Transverse colon (tissue), 4 donors: ENCODE measurements at regions not wholly inside any gene's neighbourhood (a gene's known extent, or its start where the extent isn't known, plus 50 kb on each side); places are given as distances from the start of the nearest gene placed in this dataset.

Source experiments
- DNase-seq: peaks from one replicate; pipeline ENCODE4 v3.0.0-alpha.2; 2019
- H3K27ac ChIP-seq, 4 donors: fragments of 200-600 bp; sonication (generic); 2 replicates each; pipeline ENCODE4 v1.5.1; 2016 to 2018; ENCODE audit warnings: inconsistent platforms in 4 of 4
- H3K27me3 ChIP-seq: fragments of 200-600 bp; sonication (generic); 2 replicates; pipeline ENCODE4 v1.5.1; 2017; ENCODE audit warnings: inconsistent platforms
- H3K36me3 ChIP-seq, 4 donors: fragments of 200-600 bp; sonication (generic); 2 replicates each; pipeline ENCODE4 v1.5.1; 2017 to 2019; ENCODE audit warnings: inconsistent platforms in 4 of 4
- H3K4me1 ChIP-seq, 4 donors: fragments of 200-600 bp; sonication (generic); 2 replicates each; pipeline ENCODE4 v1.5.1; 2017 to 2020; ENCODE audit warnings: inconsistent platforms in 4 of 4
- H3K4me3 ChIP-seq, 4 donors: fragments of 200-600 bp; sonication (generic); 1 replicate in 1 of 4; 2 replicates in 3 of 4; pipeline versions ENCODE4 v1.5.1 to v1.6.1; 2017 to 2019; ENCODE audit warnings: inconsistent platforms in 4 of 4
- H3K9me3 ChIP-seq, 2 donors: fragments of 200-600 bp; sonication (generic); 2 replicates each; pipeline ENCODE4 v1.5.1; 2017 to 2019; ENCODE audit warnings: inconsistent platforms in 2 of 2
- EP300 ChIP-seq: sonication (generic); formaldehyde crosslinking; IDR thresholded peaks from one replicate; pipeline ENCODE4 v1.6.1; 2017; ENCODE audit warnings: antibody characterized with exemption, low read depth
- POLR2A ChIP-seq: fragments of 450-650 bp; IDR thresholded peaks from one replicate; pipeline ENCODE4 v1.6.1; 2016; ENCODE audit warnings: antibody characterized with exemption, mild to moderate bottlenecking, moderate library complexity
- POLR2AphosphoS5 ChIP-seq, 3 donors: sonication (generic); formaldehyde crosslinking; IDR thresholded peaks; one replicate each; pipeline ENCODE4 v1.6.1; 2016; ENCODE audit warnings: antibody characterized with exemption in 3 of 3
- WGBS, 2 donors: methylation state at CpG; one replicate each; pipeline ENCODE4 v1.1.5; 2018; ENCODE audit warnings: low coverage in 1 of 2; 5-methylcytosine and 5-hydroxymethylcytosine counted together
- in situ Hi-C, 4 donors: fragments of 200-750 bp; cut with MboI; loops; one replicate each; pipeline versions ENCODE4 v1.15.0 to v1.15.1; 2017; ENCODE audit warnings: low sequenced_read_pairs in 3 of 4, low pct_ligation_motif_present in 1 of 4, low pct_unique_long_range_greater_than_20kb in 1 of 4
- intact Hi-C: fragments of 100-400 bp; cut with DNase I; formaldehyde crosslinking; loops from one replicate; pipeline ENCODE4 v1.15.1; 2023; ENCODE audit warnings: low total_unique reads
- TF ChIP-seq, protein P1 (sequence below), 5 experiments: fragments of 200-600 bp in 3 of 5; fragments of 450-650 bp in 2 of 5; sonication (generic) in 3 of 5; IDR thresholded peaks; 1 replicate in 2 of 5; 2 replicates in 3 of 5; pipeline ENCODE4 v1.5.1; 2016 to 2017; ENCODE audit warnings: antibody characterized with exemption in 5 of 5, inconsistent platforms in 3 of 5, mild to moderate bottlenecking in 2 of 5, moderate library complexity in 1 of 5

DNA sequence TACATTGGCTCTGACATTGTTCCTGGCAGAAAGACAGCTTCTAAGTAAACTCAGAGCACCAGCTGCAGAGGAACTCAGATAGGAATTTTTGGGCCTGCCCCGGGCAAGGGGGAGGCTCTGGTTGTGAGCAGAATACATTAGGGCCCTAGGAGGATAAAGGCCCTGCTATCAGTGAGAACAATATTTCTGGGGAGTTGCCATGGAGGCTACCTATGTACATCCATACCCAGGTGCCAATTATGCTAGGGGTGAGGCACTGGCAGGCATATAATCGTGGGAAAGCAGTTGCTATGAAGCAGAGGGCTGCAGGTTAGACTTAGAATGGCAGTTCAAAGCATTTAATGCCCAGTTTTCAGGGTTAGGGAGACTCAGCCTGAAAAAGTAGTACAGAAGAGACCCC, 273.5 kb upstream of the EDA2R start:
- intact Hi-C loops (no loop called here), in situ Hi-C loops (no loop called here)
- WGBS, 2 donors, result 13% methylated on average over 2 of the region's 2 CpGs; no CpG with 5 or more reads in 1 of the 2 donors
- Histone ChIP-seq H3K27ac (no peak overlapping the region), H3K4me1 (no peaks in the 10 kb centered on the region), H3K9me3 (no peaks in the 10 kb centered on the region), H3K36me3 (no peaks in the 10 kb centered on the region), H3K4me3 (no peak overlapping the region), H3K27me3 (no peaks in the 10 kb centered on the region)
- peak; percentile 26 for DNase-seq
- TF ChIP-seq POLR2A (no peak), POLR2AphosphoS5 (IDR thresholded peaks at IDR 0.05) (no peak), EP300 (no peak)
- TF ChIP-seq, protein P1, sequence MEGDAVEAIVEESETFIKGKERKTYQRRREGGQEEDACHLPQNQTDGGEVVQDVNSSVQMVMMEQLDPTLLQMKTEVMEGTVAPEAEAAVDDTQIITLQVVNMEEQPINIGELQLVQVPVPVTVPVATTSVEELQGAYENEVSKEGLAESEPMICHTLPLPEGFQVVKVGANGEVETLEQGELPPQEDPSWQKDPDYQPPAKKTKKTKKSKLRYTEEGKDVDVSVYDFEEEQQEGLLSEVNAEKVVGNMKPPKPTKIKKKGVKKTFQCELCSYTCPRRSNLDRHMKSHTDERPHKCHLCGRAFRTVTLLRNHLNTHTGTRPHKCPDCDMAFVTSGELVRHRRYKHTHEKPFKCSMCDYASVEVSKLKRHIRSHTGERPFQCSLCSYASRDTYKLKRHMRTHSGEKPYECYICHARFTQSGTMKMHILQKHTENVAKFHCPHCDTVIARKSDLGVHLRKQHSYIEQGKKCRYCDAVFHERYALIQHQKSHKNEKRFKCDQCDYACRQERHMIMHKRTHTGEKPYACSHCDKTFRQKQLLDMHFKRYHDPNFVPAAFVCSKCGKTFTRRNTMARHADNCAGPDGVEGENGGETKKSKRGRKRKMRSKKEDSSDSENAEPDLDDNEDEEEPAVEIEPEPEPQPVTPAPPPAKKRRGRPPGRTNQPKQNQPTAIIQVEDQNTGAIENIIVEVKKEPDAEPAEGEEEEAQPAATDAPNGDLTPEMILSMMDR (IDR thresholded peaks at IDR 0.05), result no peak

DNA sequence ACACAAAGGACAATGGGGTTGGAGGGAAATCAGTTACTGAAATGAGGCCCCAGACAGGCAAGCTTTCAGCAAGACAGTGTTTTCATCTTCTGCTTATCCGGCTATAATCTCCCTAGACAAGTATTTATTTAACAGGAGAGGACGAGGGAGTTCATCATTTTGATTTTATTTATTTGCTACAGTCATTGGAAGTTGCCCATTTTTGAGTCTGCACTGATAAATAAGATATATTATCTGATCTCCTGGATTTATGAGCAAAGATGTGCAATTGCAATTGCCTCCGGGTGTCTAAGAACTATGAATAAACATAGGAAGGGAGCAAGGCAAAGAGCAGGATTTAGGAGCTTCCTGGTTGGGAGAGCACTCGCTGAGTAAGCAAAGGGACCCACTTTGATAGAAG, 263.2 kb upstream of the EDA2R start:
- no peak for TF ChIP-seq POLR2A
- TF ChIP-seq, protein P1 (IDR thresholded peaks at IDR 0.05), result no peak
- no peak for TF ChIP-seq POLR2AphosphoS5 (IDR thresholded peaks at IDR 0.05)
- TF ChIP-seq EP300, result no peak

DNA sequence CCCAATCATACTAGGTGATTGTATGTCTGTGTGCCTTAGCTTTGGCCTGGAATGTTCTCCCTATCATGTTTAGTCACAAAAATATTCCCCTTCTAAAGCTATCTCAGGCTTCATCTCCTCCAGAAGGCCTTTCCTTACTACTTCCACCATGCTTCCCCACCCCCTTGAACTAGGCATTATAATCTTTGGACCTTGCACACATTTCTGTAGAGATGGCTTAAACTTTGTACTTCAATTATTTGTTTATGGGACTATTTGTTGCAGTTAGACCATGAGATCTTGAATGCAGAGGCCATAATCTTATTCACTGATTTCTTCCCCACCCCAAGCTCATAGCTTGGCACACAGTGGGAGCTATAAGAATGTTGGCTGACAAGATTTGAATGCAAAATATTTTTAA, 262.0 kb upstream of the EDA2R start:
- intact Hi-C loops, result no loop called here
- H3K4me3 ChIP-seq, result no peak overlapping the region
- no peaks in the 10 kb centered on the region for H3K36me3 ChIP-seq
- H3K27me3 ChIP-seq, result no peaks in the 10 kb centered on the region
- TF ChIP-seq, protein P1 (IDR thresholded peaks at IDR 0.05), result no peak
- no peak for TF ChIP-seq POLR2AphosphoS5 (IDR thresholded peaks at IDR 0.05)
- H3K4me1 ChIP-seq, result no peaks in the 10 kb centered on the region
- no peak overlapping the region for H3K27ac ChIP-seq
- DNase-seq, result no peak
- H3K9me3 ChIP-seq, result no peaks in the 10 kb centered on the region
- in situ Hi-C loops, result no loop called here

More for the DNA sequence above, 263.2 kb upstream of the EDA2R start:
- H3K27me3 ChIP-seq, result no peaks in the 10 kb centered on the region
- WGBS, 2 donors, result 0 to 31% methylated on average over 1 to 4 of the region's 4 CpGs
- no peak overlapping the region for H3K27ac ChIP-seq
- no peak overlapping the region for H3K4me3 ChIP-seq
- no peaks in the 10 kb centered on the region for H3K9me3 ChIP-seq
- H3K36me3 ChIP-seq, result no peaks in the 10 kb centered on the region
- no peaks in the 10 kb centered on the region for H3K4me1 ChIP-seq
- DNase-seq, result no peak
- in situ Hi-C loops, result no loop called here
- intact Hi-C loops, result no loop called here

- no peaks in the 10 kb centered on the region for H3K9me3 ChIP-seq
- intact Hi-C loops, result no loop called here
- no peaks in the 10 kb centered on the region for H3K4me1 ChIP-seq
- no peak for TF ChIP-seq EP300
- no peak for TF ChIP-seq POLR2AphosphoS5 (IDR thresholded peaks at IDR 0.05)
- TF ChIP-seq POLR2A, result no peak
- TF ChIP-seq, protein P1 (IDR thresholded peaks at IDR 0.05), result no peak
- H3K36me3 ChIP-seq, result no peaks in the 10 kb centered on the region
- in situ Hi-C loops, result no loop called here
- WGBS, 2 donors, result 62% methylated on average over 2 of the region's 2 CpGs; no CpG with 5 or more reads in 1 of the 2 donors
- no peak overlapping the region for H3K27ac ChIP-seq
- H3K4me3 ChIP-seq, result no peak overlapping the region
- H3K27me3 ChIP-seq, result no peaks in the 10 kb centered on the region
- DNase-seq, result no peak
Measured at GRCh38 chrX:66892004-66892403, 253.1 kb upstream of the EDA2R start.
